ENCODE measurements at regions not wholly inside any gene's neighbourhood (a gene's known extent, or its start where the extent isn't known, plus 50 kb on each side); places are given as distances from the start of the nearest gene placed in this dataset.

DNA sequence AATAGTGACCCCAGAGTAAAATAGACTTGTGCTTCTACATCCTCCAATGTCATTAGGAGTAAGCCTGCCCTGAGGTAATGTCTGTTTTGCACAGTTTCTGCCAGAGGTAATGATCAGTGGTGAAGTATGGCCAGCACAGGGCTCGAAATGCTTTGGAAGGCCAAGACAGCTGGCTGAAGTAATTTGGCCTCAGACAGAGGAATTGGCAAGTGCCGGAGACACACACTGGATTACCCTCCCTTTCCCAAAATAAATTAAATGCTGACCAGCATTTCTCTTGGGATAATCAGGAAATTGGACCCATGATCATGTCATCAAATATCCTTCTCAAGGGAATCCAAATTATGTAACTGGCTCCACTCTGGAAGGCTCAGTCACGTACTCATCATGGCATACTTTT is 379.0 kb upstream of the CHST9 start:
- H3K4me3 Mint-ChIP-seq: no peak overlapping the region
- TF ChIP-seq, protein P1, sequence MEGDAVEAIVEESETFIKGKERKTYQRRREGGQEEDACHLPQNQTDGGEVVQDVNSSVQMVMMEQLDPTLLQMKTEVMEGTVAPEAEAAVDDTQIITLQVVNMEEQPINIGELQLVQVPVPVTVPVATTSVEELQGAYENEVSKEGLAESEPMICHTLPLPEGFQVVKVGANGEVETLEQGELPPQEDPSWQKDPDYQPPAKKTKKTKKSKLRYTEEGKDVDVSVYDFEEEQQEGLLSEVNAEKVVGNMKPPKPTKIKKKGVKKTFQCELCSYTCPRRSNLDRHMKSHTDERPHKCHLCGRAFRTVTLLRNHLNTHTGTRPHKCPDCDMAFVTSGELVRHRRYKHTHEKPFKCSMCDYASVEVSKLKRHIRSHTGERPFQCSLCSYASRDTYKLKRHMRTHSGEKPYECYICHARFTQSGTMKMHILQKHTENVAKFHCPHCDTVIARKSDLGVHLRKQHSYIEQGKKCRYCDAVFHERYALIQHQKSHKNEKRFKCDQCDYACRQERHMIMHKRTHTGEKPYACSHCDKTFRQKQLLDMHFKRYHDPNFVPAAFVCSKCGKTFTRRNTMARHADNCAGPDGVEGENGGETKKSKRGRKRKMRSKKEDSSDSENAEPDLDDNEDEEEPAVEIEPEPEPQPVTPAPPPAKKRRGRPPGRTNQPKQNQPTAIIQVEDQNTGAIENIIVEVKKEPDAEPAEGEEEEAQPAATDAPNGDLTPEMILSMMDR (IDR thresholded peaks at IDR 0.05): no peak
- H3K27ac Mint-ChIP-seq: no peak overlapping the region
- DNase-seq: no peak
- H3K27me3 Mint-ChIP-seq (ENCODE audit: insufficient read depth): peaks cover 2% of the 10 kb centered on the region
- H3K9me3 Mint-ChIP-seq: no peaks in the 10 kb centered on the region
- H3K36me3 Mint-ChIP-seq (ENCODE audit: low read depth): no peaks in the 10 kb centered on the region
- H3K4me1 Mint-ChIP-seq (ENCODE audit: low read depth): no peaks in the 10 kb centered on the region

DNA sequence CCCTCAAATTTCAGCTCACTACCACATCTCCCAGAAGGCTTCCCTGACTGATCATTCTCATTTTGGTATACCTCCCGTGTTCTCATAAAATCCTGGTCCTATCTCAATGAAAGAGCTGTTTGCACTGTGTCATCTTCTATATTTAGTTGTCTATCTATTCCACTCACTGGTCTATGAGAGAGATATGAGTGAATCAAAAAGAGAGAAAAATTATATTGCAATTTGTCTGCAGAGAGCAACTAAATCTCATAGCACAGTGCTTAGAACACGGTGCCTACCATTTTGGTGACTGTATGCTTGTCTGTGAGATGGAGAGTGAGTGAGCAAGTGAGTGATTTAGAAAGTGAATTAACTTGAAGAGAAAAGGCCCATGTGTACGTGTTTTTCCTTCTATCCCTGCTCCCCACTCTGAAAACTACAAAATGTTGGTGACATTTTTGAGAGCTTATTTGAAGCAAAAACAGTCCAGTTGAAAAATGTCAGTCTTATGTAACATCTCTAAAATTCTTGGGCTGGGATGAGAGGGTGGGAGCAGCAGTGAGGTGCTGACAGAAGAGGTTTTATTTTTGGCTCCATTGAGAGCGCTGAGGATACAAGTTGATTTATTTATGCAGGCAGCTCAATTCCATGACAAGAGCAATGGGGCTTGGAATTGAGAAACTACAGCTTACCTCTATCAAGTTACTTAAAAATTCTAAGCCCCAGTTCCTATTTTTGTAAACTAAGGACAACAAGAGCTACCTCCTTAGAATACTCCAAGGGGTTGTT is 373.5 kb upstream of the CHST9 start:
- peaks cover 2% of the 10 kb centered on the region; the same call in 1 of the 2 replicates for H3K27me3 Mint-ChIP-seq (ENCODE audit: insufficient read depth)
- no peak overlapping the region for H3K4me3 Mint-ChIP-seq
- TF ChIP-seq, protein P1 (IDR thresholded peaks at IDR 0.05): no peak

DNA sequence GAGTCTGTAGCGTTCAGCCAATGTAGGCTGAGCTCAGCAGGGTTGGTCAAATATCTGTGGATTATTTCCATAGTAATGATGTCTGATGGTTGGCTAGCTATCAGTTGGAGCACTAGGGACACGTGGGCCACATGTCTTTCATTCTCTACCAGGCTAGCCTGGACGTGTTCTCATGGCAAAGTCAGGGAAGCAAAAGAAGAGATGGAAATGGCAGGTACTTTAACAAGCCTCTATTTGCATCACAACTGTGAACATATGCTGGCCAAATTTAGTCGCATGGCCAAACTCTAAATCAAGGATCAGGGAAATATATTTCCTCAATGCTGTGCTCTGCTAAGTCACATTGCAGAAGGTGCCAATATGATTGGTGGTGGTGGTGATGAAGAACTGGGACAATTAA is 371.6 kb upstream of the CHST9 start:
- TF ChIP-seq, protein P1 (IDR thresholded peaks at IDR 0.05): no peak
- Mint-ChIP-seq H3K4me1 (ENCODE audit: low read depth) (no peaks in the 10 kb centered on the region), H3K27me3 (ENCODE audit: insufficient read depth) (0 out of 2 replicates have a peak, but pooled peaks cover 2% of the 10 kb centered on the region), H3K4me3 (no peak overlapping the region), H3K27ac (no peak overlapping the region), H3K36me3 (ENCODE audit: low read depth) (no peaks in the 10 kb centered on the region), H3K9me3 (peaks cover 6% of the 10 kb centered on the region; the same call in 1 of the 2 replicates)
- DNase-seq: no peak

More for the DNA sequence above, 373.5 kb upstream of the CHST9 start:
- Mint-ChIP-seq H3K36me3 (ENCODE audit: low read depth) (no peaks in the 10 kb centered on the region), H3K27ac (no peak overlapping the region), H3K4me1 (ENCODE audit: low read depth) (no peaks in the 10 kb centered on the region), H3K9me3 (peaks cover 6% of the 10 kb centered on the region; the same call in 1 of the 2 replicates)
- DNase-seq: no peak

DNA sequence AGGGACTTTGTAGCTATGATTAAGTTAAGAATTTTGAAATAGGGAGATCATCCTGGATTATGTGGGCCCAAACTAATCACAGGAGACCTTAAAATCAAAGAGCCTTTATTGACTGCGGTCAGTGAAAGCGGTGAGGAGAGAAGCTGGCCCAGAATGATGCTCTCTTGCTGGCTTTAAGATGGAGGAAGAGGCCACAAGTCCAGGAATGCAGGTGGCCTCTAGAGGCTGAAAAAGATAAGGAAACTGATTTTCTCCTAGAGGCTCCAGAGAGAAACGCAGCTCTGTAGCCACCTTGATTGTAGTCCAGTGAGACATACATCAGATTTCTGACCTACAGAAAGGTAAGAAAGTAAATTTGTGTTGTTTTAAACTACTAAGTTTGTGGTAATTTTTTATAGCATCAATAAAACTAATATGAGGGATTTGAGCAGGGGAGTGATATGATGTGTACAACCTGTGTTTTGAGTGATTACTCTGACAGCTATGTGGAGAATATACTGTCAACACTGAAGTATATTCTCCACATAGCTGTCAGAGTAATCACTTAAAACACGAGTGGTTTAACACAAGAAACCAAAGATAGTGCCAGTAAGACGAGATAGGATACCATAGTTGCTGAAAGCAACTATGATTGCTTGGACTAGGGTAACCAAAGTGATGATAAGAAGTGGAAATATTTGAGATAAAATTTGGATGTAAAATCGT is 364.4 kb upstream of the CHST9 start:
- no peaks in the 10 kb centered on the region for H3K36me3 Mint-ChIP-seq (ENCODE audit: low read depth)
- H3K4me1 Mint-ChIP-seq (ENCODE audit: low read depth): no peaks in the 10 kb centered on the region
- TF ChIP-seq, protein P1 (IDR thresholded peaks at IDR 0.05): no peak

DNA sequence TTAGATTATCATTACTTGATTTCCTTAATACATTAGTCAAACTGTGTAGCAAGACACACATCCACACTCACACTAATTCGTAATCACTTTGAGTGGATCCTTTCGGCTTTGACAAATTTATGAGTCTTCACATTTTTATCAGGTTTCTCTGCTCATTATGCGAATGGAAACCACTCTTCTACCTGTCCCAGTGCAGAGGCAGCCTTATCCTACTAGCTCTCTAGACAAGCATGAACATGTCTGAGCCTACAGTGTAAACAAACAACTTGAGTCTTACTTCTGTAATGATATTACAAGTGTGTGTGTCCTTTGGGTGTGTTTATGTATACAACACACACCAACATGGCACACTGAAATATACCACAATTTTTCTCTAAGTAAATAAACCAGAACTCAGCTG is 361.9 kb upstream of the CHST9 start:
- Mint-ChIP-seq H3K4me1 (ENCODE audit: low read depth) (no peaks in the 10 kb centered on the region), H3K4me3 (no peak overlapping the region), H3K36me3 (ENCODE audit: low read depth) (no peaks in the 10 kb centered on the region), H3K27ac (no peak overlapping the region), H3K9me3 (no peaks in the 10 kb centered on the region; the same call in 1 of the 2 replicates), H3K27me3 (ENCODE audit: insufficient read depth) (peaks cover 2% of the 10 kb centered on the region; the same call in 1 of the 2 replicates)
- no peak for DNase-seq
- TF ChIP-seq, protein P1 (IDR thresholded peaks at IDR 0.05): no peak

More for the DNA sequence above, 364.4 kb upstream of the CHST9 start:
- Mint-ChIP-seq H3K4me3 (no peak overlapping the region), H3K9me3 (no peaks in the 10 kb centered on the region; the same call in 1 of the 2 replicates), H3K27ac (no peak overlapping the region), H3K27me3 (ENCODE audit: insufficient read depth) (no peaks in the 10 kb centered on the region)
- DNase-seq: no peak
